GM18498 (cell line): ENCODE measurements at regions not wholly inside any gene's neighbourhood (a gene's known extent, or its start where the extent isn't known, plus 50 kb on each side); places are given as distances from the start of the nearest gene placed in this dataset.

Source experiments
- ATAC-seq: cut with Tn5 transposase; IDR thresholded peaks from one replicate; pipeline ENCODE4 v1.9.1; 2021; ENCODE audit warnings: mild to moderate bottlenecking, moderate library complexity; ENCODE audit not compliant: unreplicated experiment

- ATAC-seq: no peak
Measured at GRCh38 chr7:24510759-24511158, 62.5 kb upstream of the PALS2 start.

DNA sequence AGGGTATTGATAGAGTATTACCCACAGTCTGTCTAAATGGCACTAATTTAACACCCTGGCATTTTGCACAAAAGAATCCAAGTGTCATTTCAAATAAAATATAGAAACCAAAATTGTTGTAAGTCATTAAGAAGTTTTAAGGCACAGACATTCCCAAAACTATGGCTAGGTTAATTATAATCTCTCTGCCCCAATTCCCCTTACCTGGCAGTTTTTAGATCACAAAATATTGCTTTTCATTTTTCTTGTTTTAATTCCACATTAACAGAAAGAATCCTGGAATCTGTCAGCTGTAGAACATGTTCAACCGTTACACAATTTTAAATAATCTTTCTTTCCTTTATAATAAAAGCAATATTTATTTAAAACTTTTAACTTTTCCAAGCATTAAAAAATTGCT, 56.1 kb upstream of the PALS2 start:
- ATAC-seq: no peak

- ATAC-seq: no peak
Measured at GRCh38 chr7:24521917-24522623, 51.2 kb upstream of the PALS2 start.
